ENCODE measurements at regions not wholly inside any gene's neighbourhood (a gene's known extent, or its start where the extent isn't known, plus 50 kb on each side); places are given as distances from the start of the nearest gene placed in this dataset.

DNA sequence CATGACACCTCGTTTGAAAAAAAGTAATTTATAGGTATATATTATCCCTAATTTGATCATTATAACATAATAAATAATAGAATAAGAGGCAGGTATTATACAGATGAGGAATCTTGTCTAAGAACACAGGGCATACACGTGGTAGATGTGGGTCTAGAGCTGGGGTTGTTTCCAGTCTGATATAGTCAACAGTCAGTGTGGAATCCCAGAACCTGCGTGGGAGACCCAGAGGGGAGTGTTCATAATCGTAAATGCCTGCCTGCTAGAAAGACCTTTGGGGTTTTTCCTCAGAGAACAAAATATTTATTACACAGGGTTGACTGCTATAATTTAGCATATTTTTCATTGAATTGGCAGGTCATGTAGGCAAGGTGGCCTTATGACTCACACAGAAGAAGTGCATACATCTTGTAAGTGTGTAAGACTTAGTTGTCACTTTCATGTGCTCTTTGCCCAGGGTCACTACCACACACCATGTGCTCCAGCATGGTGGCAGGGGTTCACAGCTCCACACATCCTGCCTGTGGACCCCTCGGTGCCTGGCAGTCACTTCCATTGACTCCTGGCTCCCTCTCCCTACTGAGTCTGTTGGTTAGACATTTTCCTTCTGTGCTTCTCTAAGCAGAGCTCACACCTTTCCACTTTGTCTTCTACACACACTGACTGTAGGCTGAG lies 94.9 kb upstream of the IKZF1 start:
- DNase-seq (ENCODE audit: low read depth in 2 of 2): peak in 1 of 2 donors; percentile 44

DNA sequence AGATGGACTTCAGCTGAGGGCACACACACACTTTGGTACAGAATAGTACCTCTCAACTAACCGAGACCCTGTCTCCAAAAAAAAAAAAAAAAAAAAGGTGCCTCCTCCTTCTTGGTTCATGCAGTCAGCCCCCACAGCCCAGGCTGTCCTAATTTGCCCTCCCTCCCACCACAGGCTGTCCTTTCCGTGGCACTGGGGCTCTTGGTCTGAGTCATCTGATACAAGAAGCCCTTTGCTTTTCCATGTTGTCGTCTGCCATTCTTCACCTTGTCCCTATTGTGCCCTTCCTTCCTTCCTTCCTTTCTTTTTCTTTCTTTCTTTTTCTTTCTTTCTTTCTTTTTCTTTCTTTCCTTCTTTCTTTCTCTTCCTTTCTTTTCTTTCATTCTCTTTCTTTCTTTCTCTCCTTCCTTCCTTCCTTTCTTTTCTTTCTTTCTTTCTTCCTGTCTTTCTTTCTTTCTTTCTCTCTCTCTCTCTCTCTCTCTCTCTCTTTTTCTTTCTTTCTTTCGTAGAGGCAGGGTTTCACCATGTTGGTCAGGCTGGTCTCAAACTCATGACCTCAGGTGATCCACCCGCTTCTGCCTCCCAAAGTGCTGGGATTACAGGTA lies 96.0 kb upstream of the IKZF1 start:
- DNase-seq (ENCODE audit: low read depth in 2 of 2): no peak

DNA sequence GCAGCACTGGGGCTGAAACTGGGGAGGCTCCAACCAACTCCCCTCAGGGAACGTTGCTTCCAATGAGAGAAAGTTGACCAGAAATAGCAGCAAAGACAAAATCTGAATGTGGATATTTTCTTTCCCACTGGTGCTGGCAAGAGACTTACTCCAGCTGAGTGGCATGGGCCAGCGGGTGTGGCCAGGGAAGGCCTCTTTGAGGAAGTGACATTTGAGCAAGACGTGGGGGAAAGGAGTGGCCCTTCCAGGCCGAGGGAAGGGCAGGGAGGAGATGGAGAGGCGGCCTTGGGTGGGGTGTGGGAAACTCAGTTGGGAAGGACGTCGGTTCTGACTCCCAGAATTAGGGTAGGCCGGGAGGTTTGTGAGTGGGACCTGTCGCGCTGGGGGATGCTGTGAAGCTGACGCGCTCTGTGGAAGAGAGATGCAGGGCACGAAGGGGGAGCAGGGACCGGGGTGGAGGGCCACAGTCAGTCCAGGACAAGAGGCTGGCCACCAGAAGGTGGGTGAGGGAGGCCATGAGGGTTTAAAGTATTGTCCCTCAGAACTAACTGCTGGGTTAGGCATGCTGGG lies 96.7 kb upstream of the IKZF1 start:
- no peak for DNase-seq (ENCODE audit: low read depth in 2 of 2)

DNA sequence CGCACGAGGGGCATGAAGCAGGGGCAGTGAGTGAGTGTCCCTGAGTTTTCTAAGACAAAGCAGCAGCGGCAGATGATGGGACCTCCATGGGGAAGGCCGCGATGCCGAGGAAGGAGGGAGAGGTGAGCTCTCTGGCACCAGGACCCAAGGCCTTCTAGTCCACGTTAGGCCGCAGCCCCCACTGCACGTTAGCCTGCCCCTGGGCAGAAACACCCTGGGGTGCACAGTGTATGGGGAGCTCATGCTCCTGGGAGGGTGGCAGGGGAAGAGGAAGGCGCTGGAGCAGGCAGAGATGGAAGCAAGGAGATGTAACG lies 97.3 kb upstream of the IKZF1 start:
- DNase-seq (ENCODE audit: low read depth in 2 of 2): no peak

DNA sequence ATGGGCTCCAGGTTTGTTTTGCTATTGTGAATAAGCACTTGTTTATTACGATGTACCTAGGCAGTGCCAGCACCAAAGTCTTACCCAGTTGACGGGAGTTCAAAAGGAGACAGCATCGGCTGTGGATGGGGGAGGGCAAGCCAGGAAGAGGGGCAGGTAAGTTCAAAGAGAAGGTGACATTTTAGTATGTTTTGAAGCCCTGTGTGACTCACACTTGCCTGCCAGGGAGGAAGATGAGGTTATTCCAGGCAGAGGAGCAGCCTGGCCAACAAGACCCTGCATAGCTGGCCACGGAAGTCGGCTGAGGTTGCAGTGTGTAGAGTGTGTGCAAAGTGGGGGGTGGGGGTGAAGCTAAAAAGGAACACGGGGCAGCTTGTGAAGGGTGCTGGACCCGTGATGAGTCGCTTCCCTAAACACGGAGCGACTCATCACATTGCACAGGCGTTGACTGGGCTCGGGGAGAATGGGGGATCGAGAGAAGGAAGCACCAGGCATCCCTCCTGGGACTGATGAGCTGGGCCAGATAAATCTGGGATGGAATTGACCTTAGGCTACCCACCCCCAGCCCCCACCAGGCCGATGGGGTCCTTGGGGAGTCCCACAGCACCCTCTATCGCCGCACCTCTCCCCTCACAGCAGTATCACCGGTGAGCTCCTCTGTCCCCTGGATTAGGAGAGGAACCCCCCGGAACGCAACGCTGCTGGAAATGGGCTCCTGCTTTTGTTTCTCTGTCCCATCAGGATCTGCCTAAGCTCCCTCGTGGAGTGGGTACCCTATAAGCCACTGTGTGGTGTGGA lies 97.9 kb upstream of the IKZF1 start:
- DNase-seq (ENCODE audit: low read depth in 2 of 2): peak; percentile 49 to 53

GRCh38 chr7:50205011-50205410 lies 99.5 kb upstream of the IKZF1 start:
- no peak for DNase-seq (ENCODE audit: low read depth in 2 of 2)

GRCh38 chr7:50204581-50204980 lies 99.9 kb upstream of the IKZF1 start:
- DNase-seq (ENCODE audit: low read depth in 2 of 2): no peak

DNA sequence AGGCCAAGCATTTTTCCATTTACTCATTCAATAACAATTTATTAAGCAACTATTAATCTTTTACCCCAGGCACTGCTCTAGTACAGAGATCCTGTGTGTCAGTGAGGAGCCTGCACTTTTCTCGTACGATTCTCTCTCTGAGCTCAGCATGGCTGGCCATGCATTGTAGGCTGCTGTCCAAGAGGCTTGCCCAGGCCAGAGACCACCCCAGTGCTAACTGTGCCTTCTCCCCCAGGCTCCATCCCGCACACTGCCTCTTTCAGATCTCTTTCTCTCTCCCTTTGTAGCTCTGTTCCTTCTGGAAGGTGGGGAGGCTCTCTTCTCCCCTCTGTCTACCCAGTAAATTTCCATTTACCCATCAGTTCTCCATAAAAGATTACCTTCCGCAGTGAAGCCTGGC lies 101.0 kb upstream of the IKZF1 start:
- no peak for DNase-seq (ENCODE audit: low read depth in 2 of 2)

DNA sequence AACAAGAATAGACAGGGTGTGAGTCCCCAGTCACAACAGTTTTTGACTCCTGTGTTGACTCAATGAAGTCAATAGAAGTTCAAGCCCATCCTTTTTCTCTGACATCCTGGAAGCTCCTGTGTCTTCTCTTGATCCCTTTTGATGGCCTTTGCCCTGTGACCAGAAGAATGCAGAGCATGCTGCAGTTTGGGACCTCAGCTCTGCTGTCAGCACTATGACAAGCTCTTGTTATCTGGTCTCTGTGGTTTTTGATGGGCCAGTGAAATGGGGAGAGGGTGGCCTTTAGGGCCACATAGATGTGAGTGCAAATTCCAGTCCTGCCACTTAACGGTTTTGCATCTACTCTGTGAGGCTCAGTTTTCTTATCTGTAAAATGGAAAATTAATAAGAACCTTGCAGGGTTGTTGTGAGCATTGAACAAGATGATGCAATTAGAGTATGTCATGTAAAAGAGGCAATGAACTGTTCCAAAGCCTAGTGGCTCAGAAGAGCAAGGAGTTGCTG lies 102.4 kb upstream of the IKZF1 start:
- DNase-seq (ENCODE audit: low read depth in 2 of 2): no peak

DNA sequence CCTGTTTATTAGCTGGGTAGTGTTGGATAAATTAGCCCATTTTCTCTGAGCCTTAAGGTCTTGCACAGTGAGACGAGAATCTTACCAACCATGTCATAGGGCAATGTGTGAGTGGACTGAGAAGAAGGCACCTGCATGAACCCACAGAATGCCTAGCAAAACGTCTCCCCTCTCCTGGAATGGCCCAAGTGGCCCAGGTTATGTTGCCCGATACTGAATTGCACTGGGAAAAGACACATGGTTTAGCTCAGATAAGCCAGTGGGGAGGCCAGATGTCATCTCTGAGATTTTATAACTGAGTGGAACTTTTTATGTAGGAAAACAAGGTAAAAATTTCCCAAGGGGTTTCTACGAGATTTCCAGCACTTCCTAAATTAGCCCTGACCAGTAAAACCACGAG lies 104.7 kb upstream of the IKZF1 start:
- DNase-seq (ENCODE audit: low read depth in 2 of 2): no peak

DNA sequence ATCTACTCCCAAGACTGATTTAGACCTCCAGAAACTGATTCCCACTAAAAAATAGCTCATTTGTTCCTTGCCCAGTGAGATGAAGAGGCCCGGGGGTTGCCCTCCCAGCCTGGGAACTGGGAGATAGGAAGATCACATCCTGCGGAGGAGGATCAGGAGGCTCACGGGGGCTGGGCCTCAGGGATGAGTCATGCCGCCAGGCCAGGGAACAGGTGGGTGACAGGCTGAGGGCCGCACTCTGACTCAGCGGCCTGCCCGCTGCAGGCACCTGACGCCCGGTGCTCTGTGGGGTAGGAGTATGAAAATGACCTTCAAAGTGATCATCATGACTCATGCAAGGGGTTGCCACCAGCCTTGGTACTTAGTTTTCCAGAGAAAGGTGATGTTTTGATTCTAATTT lies 104.5 kb upstream of the ZPBP start:
- DNase-seq (ENCODE audit: low read depth in 2 of 2): peak; percentile 60 to 71

DNA sequence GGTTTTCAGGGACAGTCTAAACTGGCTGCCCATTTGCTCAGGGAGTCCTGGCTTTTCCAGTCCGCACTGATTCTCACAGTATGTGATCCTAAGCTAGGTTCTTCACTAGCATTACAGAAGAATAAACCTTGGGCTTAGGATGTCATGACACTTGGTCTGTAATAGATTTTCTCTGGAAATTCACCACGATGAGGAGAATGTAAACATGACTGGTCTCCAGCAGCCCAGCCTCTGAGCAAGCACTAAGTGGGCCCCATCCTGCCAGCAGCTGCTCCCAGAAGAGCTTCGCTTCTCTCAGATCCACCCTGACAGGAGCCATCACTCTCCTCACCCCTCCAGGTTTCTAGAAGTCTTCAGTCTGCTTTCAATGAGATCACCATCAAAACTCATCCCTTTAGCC lies 103.7 kb upstream of the ZPBP start:
- DNase-seq (ENCODE audit: low read depth in 2 of 2): no peak

- DNase-seq (ENCODE audit: low read depth in 2 of 2): no peak
Observed at GRCh38 chr7:50190776-50191175, 97.7 kb upstream of the ZPBP start.

DNA sequence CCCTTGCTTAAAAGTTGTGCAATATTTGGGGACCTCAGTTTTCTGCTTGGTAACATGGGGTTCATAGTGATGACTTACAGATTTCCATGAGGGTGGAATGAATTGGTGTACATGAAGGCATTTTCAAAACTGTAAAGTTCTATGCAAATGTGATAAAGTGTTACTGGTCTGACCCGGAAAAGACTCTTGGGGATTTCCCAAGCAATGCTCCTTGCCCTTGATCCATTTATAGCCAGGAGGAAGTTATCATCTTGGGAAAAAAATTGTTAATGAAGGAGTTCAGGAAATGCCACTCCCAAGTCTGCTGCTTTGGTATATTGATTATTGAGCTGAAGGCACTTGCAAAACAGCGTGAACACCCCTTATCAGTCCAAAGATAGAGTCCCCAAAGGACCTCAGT lies 96.3 kb upstream of the ZPBP start:
- no peak for DNase-seq (ENCODE audit: low read depth in 2 of 2)

GRCh38 chr7:50185951-50186682 lies 93.1 kb upstream of the ZPBP start:
- no peak for DNase-seq (ENCODE audit: low read depth in 2 of 2)

DNA sequence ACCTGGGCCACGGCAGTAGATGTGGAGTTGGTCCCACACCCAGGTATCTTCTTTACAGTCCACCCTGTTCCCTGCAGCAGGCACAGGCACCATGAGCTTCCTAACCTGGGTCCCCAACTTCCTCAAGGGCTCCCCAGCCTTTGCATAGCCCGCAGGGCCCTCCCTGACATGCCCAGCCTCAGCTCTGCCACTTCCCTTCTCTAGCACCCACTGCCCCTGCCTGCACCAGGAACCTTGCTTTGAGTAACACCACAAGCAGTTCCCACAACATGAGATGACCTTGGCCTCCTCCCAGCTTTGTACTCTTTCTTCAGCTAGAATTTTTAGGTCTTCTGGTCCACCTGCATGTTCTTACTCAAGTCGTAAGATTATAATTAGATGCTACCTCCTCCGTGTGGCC lies 92.2 kb upstream of the ZPBP start:
- no peak for DNase-seq (ENCODE audit: low read depth in 2 of 2)

DNA sequence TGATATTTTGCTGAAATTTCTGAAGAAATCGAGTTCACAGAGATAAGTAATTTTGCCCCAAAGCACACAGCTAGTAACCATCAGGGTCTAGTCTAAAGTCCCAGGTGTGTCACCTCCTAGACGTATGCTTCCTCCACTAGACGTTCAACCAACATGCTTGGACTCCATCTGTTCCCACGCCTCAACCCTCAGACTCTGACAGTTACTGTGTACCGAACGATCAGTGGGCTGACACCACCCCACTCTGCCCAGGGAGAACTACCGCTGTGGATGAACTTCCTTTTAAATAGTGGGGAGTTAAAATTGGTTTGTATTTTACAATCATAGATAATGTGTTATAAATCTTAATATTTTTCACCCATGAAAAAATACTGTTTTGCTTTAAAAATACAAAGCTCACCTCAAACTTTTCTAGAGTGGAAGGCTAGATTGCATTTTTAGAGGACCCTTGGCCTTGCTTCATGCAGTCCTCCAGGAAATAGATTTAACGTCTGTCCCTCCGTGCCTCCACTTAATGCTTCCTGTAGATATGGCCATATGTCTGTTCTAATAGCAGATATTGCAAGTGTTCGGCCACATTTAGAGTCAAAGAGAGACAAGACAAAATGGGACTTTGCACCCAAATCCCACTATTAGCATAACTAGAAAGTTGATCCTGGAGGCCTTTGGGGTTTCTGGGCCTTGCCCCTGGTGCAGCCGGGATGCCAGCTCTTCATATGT lies 91.4 kb upstream of the ZPBP start:
- DNase-seq (ENCODE audit: low read depth in 2 of 2): no peak

DNA sequence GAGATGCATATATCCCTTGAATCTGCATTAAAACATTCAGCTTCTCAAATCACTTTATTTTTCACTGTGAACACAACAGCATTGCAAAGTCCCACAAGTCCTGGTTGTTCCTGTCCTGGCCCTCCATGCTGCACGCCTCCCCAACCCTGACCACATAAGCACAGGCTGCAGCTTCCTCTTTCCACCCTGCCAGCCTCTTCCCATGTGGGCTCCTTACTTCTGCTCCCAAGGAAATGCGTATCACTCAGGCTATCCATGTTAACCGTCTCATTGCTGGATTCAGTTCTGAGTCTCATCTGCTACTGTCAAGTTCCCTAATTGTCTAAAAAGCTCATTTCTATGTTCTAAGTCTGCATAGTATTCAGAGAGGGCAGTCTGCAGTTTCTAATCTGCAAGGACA lies 89.7 kb upstream of the ZPBP start:
- no peak for DNase-seq (ENCODE audit: low read depth in 2 of 2)

- no peak for DNase-seq (ENCODE audit: low read depth in 2 of 2)
Observed at GRCh38 chr7:50181081-50181480, 88.0 kb upstream of the ZPBP start.

GRCh38 chr7:50178166-50178565 lies 85.1 kb upstream of the ZPBP start:
- DNase-seq (ENCODE audit: low read depth in 2 of 2): no peak

- DNase-seq (ENCODE audit: low read depth in 2 of 2): no peak
Observed at GRCh38 chr7:50174948-50175347, 81.9 kb upstream of the ZPBP start.
